Natural killer cell treated with Interleukin-12 subunit alpha and Interleukin-12 subunit beta and Interleukin-15 and Interleukin-18, amount 100 ng/mL, for 72 hours (primary cell): ENCODE measurements at regions not wholly inside any gene's neighbourhood (a gene's known extent, or its start where the extent isn't known, plus 50 kb on each side); places are given as distances from the start of the nearest gene placed in this dataset.
"Not testable (repeated sequence)": the region's sequence is repeated elsewhere in the genome, so short reads cannot be mapped to it uniquely, and the experiment has no call there.

ENCODE experiments used
- ATAC-seq, 2 donors: fragments of 150-1000 bp; cut with Tn5 transposase in 1 of 2; sonication (Bioruptor Pico), chemical (Tn5 transposase) in 1 of 2; 2 replicates each; pipeline ENCODE4 v1.10.0; 2021
- DNase-seq: peaks from one replicate; pipeline ENCODE4 v3.0.0; 2022; ENCODE audit warnings: low spot score
- H3K27ac Mint-ChIP-seq, 2 donors: 1 replicate in 1 of 2; 2 replicates in 1 of 2; pipeline ENCODE4 v1.8.0; 2022; ENCODE audit warnings: mixed read lengths in 2 of 2, mild to moderate bottlenecking in 1 of 2, moderate library complexity in 1 of 2
- H3K27me3 Mint-ChIP-seq, 2 donors: 1 replicate in 1 of 2; 2 replicates in 1 of 2; pipeline ENCODE4 v1.8.0; 2022; ENCODE audit warnings: mixed read lengths in 2 of 2
- H3K36me3 Mint-ChIP-seq: one replicate; pipeline ENCODE4 v1.8.0; 2022; ENCODE audit warnings: mixed read lengths
- H3K4me1 Mint-ChIP-seq, 2 donors: 1 replicate in 1 of 2; 2 replicates in 1 of 2; pipeline ENCODE4 v1.8.0; 2022; ENCODE audit warnings: low read depth in 2 of 2, mixed read lengths in 2 of 2, mild to moderate bottlenecking in 1 of 2
- H3K4me3 Mint-ChIP-seq: one replicate; pipeline ENCODE4 v1.8.0; 2022; ENCODE audit warnings: mixed read lengths
- H3K9me3 Mint-ChIP-seq: 2 replicates; pipeline ENCODE4 v1.8.0; 2022; ENCODE audit warnings: mixed read lengths

DNA sequence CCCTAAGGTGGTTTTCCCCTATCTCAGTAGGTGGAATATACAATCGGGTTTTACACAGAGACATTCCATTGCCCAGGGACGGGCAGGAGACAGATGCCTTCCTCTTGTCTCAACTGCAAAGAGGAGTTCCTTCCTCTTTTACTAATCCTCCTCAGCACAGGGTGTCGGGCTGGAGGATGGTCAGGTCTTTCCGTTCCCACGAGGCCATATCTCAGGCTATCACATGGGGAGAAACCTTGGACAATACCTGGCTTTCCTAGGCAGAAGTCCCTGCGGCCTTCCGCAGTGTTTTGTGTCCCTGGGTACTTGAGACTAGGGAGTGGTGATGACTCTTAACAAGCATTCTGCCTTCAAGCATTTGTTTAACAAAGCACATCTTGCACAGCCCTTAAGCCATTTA is 555.8 kb downstream of the HTR7 start:
- not testable (repeated sequence) for ATAC-seq, H3K36me3 Mint-ChIP-seq, H3K4me3 Mint-ChIP-seq, H3K27ac Mint-ChIP-seq, H3K27me3 Mint-ChIP-seq, H3K4me1 Mint-ChIP-seq, DNase-seq
- peaks cover 14% of the 10 kb centered on the region for H3K9me3 Mint-ChIP-seq

DNA sequence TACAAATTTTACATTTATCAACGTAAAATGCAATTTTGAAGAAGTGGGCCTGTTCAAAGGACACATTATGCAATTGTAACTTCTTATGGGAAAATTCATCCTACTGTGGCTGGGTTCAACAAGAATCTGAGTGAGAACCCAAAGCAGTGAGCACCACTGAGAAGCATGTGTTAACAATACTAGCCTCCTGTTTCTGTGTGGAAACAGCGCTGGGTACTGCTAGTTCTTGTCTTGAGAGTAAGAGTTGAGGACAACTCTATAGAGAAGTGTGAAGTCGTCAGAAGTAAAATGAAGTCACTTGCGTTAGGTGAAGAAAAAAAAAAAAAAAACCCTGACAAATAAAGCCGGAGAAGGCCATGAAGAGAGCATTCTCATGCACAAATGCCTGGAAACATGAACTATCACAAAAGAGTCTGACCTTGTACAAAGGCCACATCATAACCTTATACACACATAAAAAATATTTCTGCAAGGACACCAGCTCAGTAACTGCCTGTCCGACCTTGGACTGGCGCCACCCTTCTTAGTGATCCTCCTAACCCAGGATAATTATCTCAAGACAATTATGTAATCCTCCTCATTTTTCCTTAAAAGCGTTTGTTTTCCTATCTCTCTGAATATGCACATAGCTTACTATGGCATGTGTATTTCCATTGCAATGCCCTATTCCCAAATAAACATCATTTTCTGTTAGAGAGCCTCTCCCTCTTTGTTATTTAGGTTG is 554.9 kb downstream of the HTR7 start:
- no peaks in the 10 kb centered on the region for H3K4me1 Mint-ChIP-seq
- no peaks in the 10 kb centered on the region for H3K36me3 Mint-ChIP-seq
- DNase-seq (no peak), ATAC-seq (no peak)
- no peak overlapping the region for H3K27ac Mint-ChIP-seq
- H3K4me3 Mint-ChIP-seq = no peak overlapping the region
- peaks cover 11% of the 10 kb centered on the region for H3K9me3 Mint-ChIP-seq
- no peaks in the 10 kb centered on the region for H3K27me3 Mint-ChIP-seq

- no peak for DNase-seq
- Mint-ChIP-seq H3K36me3 (no peaks in the 10 kb centered on the region), H3K4me3 (no peak overlapping the region), H3K4me1 (no peaks in the 10 kb centered on the region), H3K9me3 (peaks cover 5% of the 10 kb centered on the region), H3K27ac (no peak overlapping the region), H3K27me3 (no peaks in the 10 kb centered on the region)
- no peak for ATAC-seq
These were observed 553.3 kb downstream of the HTR7 start for GRCh38 chr10:90304533-90304932.

- Mint-ChIP-seq H3K9me3 (no peaks in the 10 kb centered on the region), H3K4me3 (no peak overlapping the region)
These were observed 551.7 kb downstream of the HTR7 start for GRCh38 chr10:90306187-90306586.

DNA sequence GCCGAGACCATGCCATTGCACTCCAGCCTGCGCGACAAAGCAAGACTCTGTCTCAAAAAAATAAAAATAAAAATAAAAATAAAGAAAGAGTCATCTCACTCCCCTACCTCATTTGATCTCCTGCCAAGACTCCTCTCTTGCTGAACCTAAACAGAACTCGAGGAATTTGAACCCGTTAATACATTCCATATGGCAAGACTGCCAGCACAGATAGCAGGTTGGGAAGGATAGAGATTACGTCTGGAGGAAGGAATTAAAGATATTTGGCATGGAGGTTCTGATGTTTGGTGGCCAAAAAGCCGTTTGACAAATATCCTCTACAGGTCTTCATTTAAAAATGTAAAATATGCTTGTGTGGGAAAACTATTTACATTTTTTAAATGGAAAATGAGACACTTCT is 549.6 kb downstream of the HTR7 start:
- ATAC-seq (no peak), DNase-seq (no peak)
- no peaks in the 10 kb centered on the region for H3K27me3 Mint-ChIP-seq
- no peaks in the 10 kb centered on the region for H3K4me1 Mint-ChIP-seq
- H3K4me3 Mint-ChIP-seq = no peak overlapping the region
- peaks cover 3% of the 10 kb centered on the region for H3K9me3 Mint-ChIP-seq
- no peaks in the 10 kb centered on the region for H3K36me3 Mint-ChIP-seq
- H3K27ac Mint-ChIP-seq = no peak overlapping the region

More at GRCh38 chr10:90306187-90306586, 551.7 kb downstream of the HTR7 start:
- DNase-seq (no peak), ATAC-seq (no peak)
- H3K4me1 Mint-ChIP-seq = no peaks in the 10 kb centered on the region
- no peak overlapping the region for H3K27ac Mint-ChIP-seq
- H3K36me3 Mint-ChIP-seq = no peaks in the 10 kb centered on the region
- H3K27me3 Mint-ChIP-seq = no peaks in the 10 kb centered on the region

DNA sequence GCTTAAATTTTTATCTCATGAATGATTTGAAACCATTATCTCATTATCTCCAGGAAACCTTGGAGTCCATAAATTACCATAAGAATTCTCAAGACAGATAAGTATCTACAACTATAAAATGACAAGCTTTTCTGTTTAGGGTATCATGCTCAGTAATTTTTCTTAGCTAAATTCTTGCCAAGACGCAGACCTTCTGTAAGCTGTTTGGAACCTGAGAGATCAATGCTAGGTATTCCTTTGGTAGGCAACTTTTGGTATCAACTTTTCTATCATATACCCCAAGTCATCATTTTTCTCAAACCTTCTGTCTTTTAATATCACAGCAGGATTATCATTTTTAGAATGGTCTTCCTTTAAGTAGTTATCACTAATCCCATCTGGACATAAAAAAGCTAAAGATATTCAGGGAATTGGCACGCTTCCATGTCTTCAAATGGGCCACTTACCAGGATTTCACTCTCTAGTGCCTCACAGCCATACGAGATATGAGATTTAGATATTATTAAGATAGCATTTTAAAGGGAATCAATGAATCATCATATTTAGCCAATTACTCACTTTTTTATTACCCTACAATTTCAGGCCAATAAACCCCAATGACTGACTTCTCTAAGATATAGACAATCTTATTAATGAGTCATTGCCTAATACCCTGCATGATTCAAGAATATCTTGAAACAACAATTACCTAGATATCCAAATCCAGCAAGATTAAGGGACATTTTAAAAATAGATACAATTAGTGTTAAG is 544.1 kb downstream of the HTR7 start:
- ATAC-seq = no peak
- Mint-ChIP-seq H3K36me3 (no peaks in the 10 kb centered on the region), H3K27me3 (no peaks in the 10 kb centered on the region), H3K9me3 (peaks cover 6% of the 10 kb centered on the region), H3K4me1 (no peaks in the 10 kb centered on the region), H3K27ac (no peak overlapping the region), H3K4me3 (no peak overlapping the region)
- no peak for DNase-seq

DNA sequence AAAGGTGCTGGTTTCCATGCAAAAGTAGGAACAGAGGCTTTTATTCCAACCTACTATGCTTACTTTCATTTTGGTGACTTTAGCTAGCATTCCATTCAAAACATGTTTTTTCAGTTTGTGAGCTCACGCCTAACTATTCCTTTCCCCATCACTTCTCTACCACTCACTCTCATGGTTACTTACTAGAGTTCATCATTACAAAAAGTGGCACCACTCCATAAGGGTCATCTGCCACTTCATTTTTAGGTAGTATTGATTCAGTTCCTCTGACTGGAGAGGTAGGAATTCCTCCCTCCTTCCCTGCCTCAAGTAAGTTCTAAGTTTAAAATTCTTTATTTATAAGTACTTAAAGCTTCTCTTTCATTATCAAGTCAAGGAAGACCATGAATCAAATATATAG is 543.1 kb downstream of the HTR7 start:
- DNase-seq (no peak), ATAC-seq (no peak)
- Mint-ChIP-seq H3K4me1 (no peaks in the 10 kb centered on the region), H3K27ac (no peak overlapping the region), H3K36me3 (no peaks in the 10 kb centered on the region), H3K27me3 (no peaks in the 10 kb centered on the region), H3K4me3 (no peak overlapping the region), H3K9me3 (peaks cover 9% of the 10 kb centered on the region)

DNA sequence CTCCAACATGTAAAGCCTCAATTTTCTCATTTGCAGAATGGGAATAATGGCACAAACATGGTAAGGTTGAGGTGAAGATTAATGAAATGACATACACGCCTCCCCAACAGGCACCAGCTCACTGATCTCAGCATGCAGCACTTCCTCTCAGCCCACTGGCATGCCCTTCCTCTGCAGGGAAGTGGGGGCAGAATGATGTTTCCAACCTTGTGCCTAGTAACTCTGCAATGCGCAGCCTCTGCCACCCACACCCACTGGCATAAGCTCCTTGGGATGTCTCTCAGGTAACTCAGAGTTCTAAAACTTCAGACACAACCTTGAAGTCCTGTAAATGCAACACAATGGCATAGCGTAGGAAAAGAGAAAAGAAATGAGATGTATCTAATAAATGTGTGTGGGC is 540.7 kb downstream of the HTR7 start:
- DNase-seq (no peak), ATAC-seq (no peak)
- Mint-ChIP-seq H3K4me3 (no peak overlapping the region), H3K36me3 (no peaks in the 10 kb centered on the region), H3K9me3 (peaks cover 9% of the 10 kb centered on the region), H3K4me1 (no peaks in the 10 kb centered on the region), H3K27ac (no peak overlapping the region), H3K27me3 (no peaks in the 10 kb centered on the region)

GRCh38 chr10:90318659-90319058 is 539.2 kb downstream of the HTR7 start:
- H3K9me3 Mint-ChIP-seq = peaks cover 10% of the 10 kb centered on the region
- H3K4me3 Mint-ChIP-seq = no peak overlapping the region
- no peaks in the 10 kb centered on the region for H3K36me3 Mint-ChIP-seq
- no peaks in the 10 kb centered on the region for H3K27me3 Mint-ChIP-seq
- H3K4me1 Mint-ChIP-seq = no peaks in the 10 kb centered on the region
- ATAC-seq (no peak), DNase-seq (no peak)
- H3K27ac Mint-ChIP-seq = no peak overlapping the region

GRCh38 chr10:90319188-90319914 is 538.5 kb downstream of the HTR7 start:
- peaks cover 10% of the 10 kb centered on the region for H3K9me3 Mint-ChIP-seq
- no peak overlapping the region for H3K27ac Mint-ChIP-seq
- no peaks in the 10 kb centered on the region for H3K27me3 Mint-ChIP-seq
- ATAC-seq (no peak), DNase-seq (no peak)
- no peaks in the 10 kb centered on the region for H3K36me3 Mint-ChIP-seq
- no peak overlapping the region for H3K4me3 Mint-ChIP-seq
- no peaks in the 10 kb centered on the region for H3K4me1 Mint-ChIP-seq

- Mint-ChIP-seq H3K9me3 (peaks cover 10% of the 10 kb centered on the region), H3K27me3 (no peaks in the 10 kb centered on the region), H3K4me1 (no peaks in the 10 kb centered on the region), H3K36me3 (no peaks in the 10 kb centered on the region), H3K4me3 (no peak overlapping the region), H3K27ac (no peak overlapping the region)
- DNase-seq (no peak), ATAC-seq (no peak)
These were observed 536.6 kb downstream of the HTR7 start for GRCh38 chr10:90321132-90321816.

- H3K27me3 Mint-ChIP-seq = no peaks in the 10 kb centered on the region
- no peak overlapping the region for H3K27ac Mint-ChIP-seq
- no peak for DNase-seq
- peaks cover 8% of the 10 kb centered on the region for H3K9me3 Mint-ChIP-seq
- H3K4me1 Mint-ChIP-seq = no peaks in the 10 kb centered on the region
- H3K4me3 Mint-ChIP-seq = no peak overlapping the region
- no peak for ATAC-seq
- no peaks in the 10 kb centered on the region for H3K36me3 Mint-ChIP-seq
These were observed 531.2 kb downstream of the HTR7 start for GRCh38 chr10:90326498-90327267.

DNA sequence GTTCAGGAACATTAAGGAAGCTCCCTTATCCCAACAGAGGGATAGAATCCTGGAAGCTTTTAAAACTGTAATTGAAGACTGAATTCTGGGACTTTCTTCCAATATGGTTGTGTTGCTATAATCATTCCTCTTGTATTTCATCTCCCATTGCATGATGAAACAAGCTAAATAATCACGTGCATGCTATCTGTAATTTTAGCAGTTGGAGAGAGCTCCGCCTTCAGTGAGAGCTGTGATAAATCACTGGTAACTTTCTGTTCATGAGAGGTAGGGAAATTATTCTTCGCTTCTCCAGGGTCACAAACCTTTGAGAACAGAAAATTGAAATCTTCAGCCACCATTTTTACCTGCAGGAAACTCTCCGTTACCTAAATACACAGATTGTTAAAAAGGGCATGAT is 530.2 kb downstream of the HTR7 start:
- Mint-ChIP-seq H3K9me3 (peaks cover 7% of the 10 kb centered on the region), H3K4me3 (no peak overlapping the region), H3K27me3 (no peaks in the 10 kb centered on the region), H3K4me1 (no peaks in the 10 kb centered on the region), H3K27ac (no peak overlapping the region), H3K36me3 (no peaks in the 10 kb centered on the region)
- DNase-seq (no peak), ATAC-seq (no peak)
